ENCODE measurements at regions not wholly inside any gene's neighbourhood (a gene's known extent, or its start where the extent isn't known, plus 50 kb on each side); places are given as distances from the start of the nearest gene placed in this dataset.

- H2AFZ ChIP-seq (ENCODE audit: low read depth, low read length) = no peak overlapping the region
- H3K4me2 ChIP-seq (ENCODE audit: insufficient read depth, low read length) = no peak overlapping the region
- H3K9me3 ChIP-seq (replicated peaks; ENCODE audit: control insufficient read depth, insufficient read depth, low read length) = no peaks in the 10 kb centered on the region
- dilution Hi-C loops (cut with MboI; ENCODE audit: extremely low pct_ligation_motif_present, low sequenced_read_pairs) = no loop called here
- CTCF ChIA-PET = no interaction called here
- H3K4me1 ChIP-seq (ENCODE audit: control insufficient read depth, extremely low read depth, insufficient read depth, low read length) = no peaks in the 10 kb centered on the region
- H3K9ac ChIP-seq (replicated peaks; ENCODE audit: extremely low read depth, insufficient read depth, low read length) = no peak overlapping the region
- no peak for DNase-seq (ENCODE audit: low read depth, low spot score)
- FAIRE-seq = no peak
- H4K20me1 ChIP-seq (replicated peaks; ENCODE audit: control insufficient read depth, extremely low read depth, insufficient read depth, low read length) = no peaks in the 10 kb centered on the region
- H3K27me3 ChIP-seq (ENCODE audit: control insufficient read depth in 2 of 2, insufficient read depth in 2 of 2, low read length in 2 of 2) = no peaks in the 10 kb centered on the region
- POLR2A ChIA-PET = no interaction called here
- no TSS peak for BruUV-seq (replicated peaks)
- H3K36me3 ChIP-seq (ENCODE audit: control insufficient read depth in 2 of 2, extremely low read depth in 1 of 2, insufficient read depth in 2 of 2, low read length in 2 of 2) = no peaks in the 10 kb centered on the region
- no peak overlapping the region for H3K27ac ChIP-seq (ENCODE audit: insufficient read depth, low read depth, low read length)
- intact Hi-C loops (cut with micrococcal nuclease) = no loop called here
- H3K9me1 ChIP-seq (replicated peaks; ENCODE audit: control insufficient read depth, extremely low read depth, insufficient read depth, low read length) = no peaks in the 10 kb centered on the region
- H3K79me2 ChIP-seq (ENCODE audit: control insufficient read depth, insufficient read depth, low read length) = no peaks in the 10 kb centered on the region
- no peak overlapping the region for H3K4me3 ChIP-seq (replicated peaks in 1 of 3; ENCODE audit: insufficient read depth in 1 of 3, low read depth in 1 of 3, low read length in 3 of 3)
- TF ChIP-seq POLR2AphosphoS5 (IDR thresholded peaks at IDR 0.05; ENCODE audit: insufficient read depth, low read depth, low read length) = no peak
- no peak for TF ChIP-seq EZH2 (IDR thresholded peaks at IDR 0.05; ENCODE audit: borderline replicate concordance, low read depth, low read length, severe bottlenecking)
- TF ChIP-seq, protein P1, sequence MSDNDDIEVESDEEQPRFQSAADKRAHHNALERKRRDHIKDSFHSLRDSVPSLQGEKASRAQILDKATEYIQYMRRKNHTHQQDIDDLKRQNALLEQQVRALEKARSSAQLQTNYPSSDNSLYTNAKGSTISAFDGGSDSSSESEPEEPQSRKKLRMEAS (IDR thresholded peaks at IDR 0.05; ENCODE audit: insufficient read depth, insufficient read length) = no peak
- TF ChIP-seq POLR2A (IDR thresholded peaks at IDR 0.05; ENCODE audit: low read depth, low read length) = no peak
- TF ChIP-seq FOS (IDR thresholded peaks at IDR 0.05; ENCODE audit: borderline replicate concordance, insufficient read depth, low read length) = no peak
- no peak for TF ChIP-seq MYC (IDR thresholded peaks at IDR 0.05; ENCODE audit: low read depth, low read length)
- no peak for TF ChIP-seq GATA2 (IDR thresholded peaks at IDR 0.05; ENCODE audit: insufficient read depth, insufficient read length, low read depth, low read length)
- no peak for TF ChIP-seq CTCF (IDR thresholded peaks at IDR 0.05; ENCODE audit: extremely low read depth in 1 of 2, insufficient read depth in 1 of 2, low read depth in 1 of 2, low read length in 2 of 2)
- TF ChIP-seq JUN (IDR thresholded peaks at IDR 0.05; ENCODE audit: borderline replicate concordance, insufficient read depth, insufficient read length, low read depth) = no peak
These were observed 160.1 kb upstream of the CPNE8 start for GRCh38 chr12:39065455-39065854.

Data from endothelial cell of umbilical vein (primary cell).